Uterus (tissue), 2 donors: ENCODE measurements at regions not wholly inside any gene's neighbourhood (a gene's known extent, or its start where the extent isn't known, plus 50 kb on each side); places are given as distances from the start of the nearest gene placed in this dataset.

Experiments used
- POLR2A ChIP-seq, 2 donors: fragments of 450-650 bp; IDR thresholded peaks; one replicate each; pipeline ENCODE4 v1.6.1; 2016; ENCODE audit warnings: antibody characterized with exemption in 2 of 2, mild to moderate bottlenecking in 1 of 2, moderate library complexity in 1 of 2
- TF ChIP-seq, protein P1 (sequence below), 4 experiments: fragments of 200-600 bp in 2 of 4; fragments of 450-650 bp in 2 of 4; sonication (generic) in 2 of 4; IDR thresholded peaks; one replicate each; pipeline ENCODE4 v1.5.1; 2016 to 2019; ENCODE audit warnings: antibody characterized with exemption in 4 of 4, mild to moderate bottlenecking in 2 of 4, moderate library complexity in 1 of 4

DNA sequence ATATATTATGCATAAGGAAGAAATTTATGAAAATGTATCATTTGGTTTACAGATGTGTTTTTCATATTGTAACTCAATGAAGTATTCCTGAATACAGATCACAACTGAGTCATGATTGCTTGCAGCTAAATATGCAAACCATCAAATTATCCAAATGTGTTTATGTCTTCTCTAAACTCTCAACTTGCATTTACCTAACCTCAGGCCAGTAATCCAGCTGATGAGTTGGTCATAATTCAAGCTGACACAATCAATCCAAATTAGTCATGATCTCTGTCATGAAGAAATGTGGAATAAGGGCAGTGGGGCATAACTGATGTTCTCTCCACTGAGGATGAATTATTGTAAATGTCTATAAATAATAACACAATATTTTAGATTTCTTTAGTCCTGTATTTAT is 104.8 kb upstream of the CNTN1 start:
- TF ChIP-seq, protein P1, sequence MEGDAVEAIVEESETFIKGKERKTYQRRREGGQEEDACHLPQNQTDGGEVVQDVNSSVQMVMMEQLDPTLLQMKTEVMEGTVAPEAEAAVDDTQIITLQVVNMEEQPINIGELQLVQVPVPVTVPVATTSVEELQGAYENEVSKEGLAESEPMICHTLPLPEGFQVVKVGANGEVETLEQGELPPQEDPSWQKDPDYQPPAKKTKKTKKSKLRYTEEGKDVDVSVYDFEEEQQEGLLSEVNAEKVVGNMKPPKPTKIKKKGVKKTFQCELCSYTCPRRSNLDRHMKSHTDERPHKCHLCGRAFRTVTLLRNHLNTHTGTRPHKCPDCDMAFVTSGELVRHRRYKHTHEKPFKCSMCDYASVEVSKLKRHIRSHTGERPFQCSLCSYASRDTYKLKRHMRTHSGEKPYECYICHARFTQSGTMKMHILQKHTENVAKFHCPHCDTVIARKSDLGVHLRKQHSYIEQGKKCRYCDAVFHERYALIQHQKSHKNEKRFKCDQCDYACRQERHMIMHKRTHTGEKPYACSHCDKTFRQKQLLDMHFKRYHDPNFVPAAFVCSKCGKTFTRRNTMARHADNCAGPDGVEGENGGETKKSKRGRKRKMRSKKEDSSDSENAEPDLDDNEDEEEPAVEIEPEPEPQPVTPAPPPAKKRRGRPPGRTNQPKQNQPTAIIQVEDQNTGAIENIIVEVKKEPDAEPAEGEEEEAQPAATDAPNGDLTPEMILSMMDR (IDR thresholded peaks at IDR 0.05): no peak
- no peak for TF ChIP-seq POLR2A (IDR thresholded peaks at IDR 0.05)
